HG03139 (cell line): ENCODE measurements at regions not wholly inside any gene's neighbourhood (a gene's known extent, or its start where the extent isn't known, plus 50 kb on each side); places are given as distances from the start of the nearest gene placed in this dataset.
"Not testable (repeated sequence)": the region's sequence is repeated elsewhere in the genome, so short reads cannot be mapped to it uniquely, and the experiment has no call there.

Experiments used
- ATAC-seq: cut with Tn5 transposase; IDR thresholded peaks from one replicate; pipeline ENCODE4 v1.9.1; 2021; ENCODE audit not compliant: unreplicated experiment

GRCh38 chr7:32228601-32229000 is 158.4 kb upstream of the PDE1C start:
- no peak for ATAC-seq

GRCh38 chr7:32227746-32228145 is 157.5 kb upstream of the PDE1C start:
- no peak for ATAC-seq

- ATAC-seq, result no peak
These were observed 154.1 kb upstream of the PDE1C start for GRCh38 chr7:32224276-32224675.

GRCh38 chr7:32223721-32224120 is 153.5 kb upstream of the PDE1C start:
- ATAC-seq, result no peak

GRCh38 chr7:32223071-32223650 is 153.0 kb upstream of the PDE1C start:
- ATAC-seq, result no peak

GRCh38 chr7:32222251-32222900 is 152.2 kb upstream of the PDE1C start:
- ATAC-seq, result no peak

GRCh38 chr7:32221736-32222135 is 151.5 kb upstream of the PDE1C start:
- no peak for ATAC-seq

- no peak for ATAC-seq
These were observed 150.8 kb upstream of the PDE1C start for GRCh38 chr7:32221056-32221455.

- ATAC-seq, result not testable (repeated sequence)
These were observed 149.6 kb upstream of the PDE1C start for GRCh38 chr7:32219831-32220230.

GRCh38 chr7:32219416-32219815 is 149.2 kb upstream of the PDE1C start:
- ATAC-seq, result no peak

GRCh38 chr7:32218741-32219288 is 148.6 kb upstream of the PDE1C start:
- no peak for ATAC-seq

- ATAC-seq, result no peak
These were observed 147.9 kb upstream of the PDE1C start for GRCh38 chr7:32218154-32218467.

- ATAC-seq, result no peak
These were observed 147.3 kb upstream of the PDE1C start for GRCh38 chr7:32217341-32218153.

- ATAC-seq, result no peak
These were observed 146.6 kb upstream of the PDE1C start for GRCh38 chr7:32216759-32217158.

GRCh38 chr7:32215697-32216096 is 145.5 kb upstream of the PDE1C start:
- ATAC-seq, result no peak

GRCh38 chr7:32214913-32215312 is 144.7 kb upstream of the PDE1C start:
- no peak for ATAC-seq

- no peak for ATAC-seq
These were observed 142.1 kb upstream of the PDE1C start for GRCh38 chr7:32212321-32212720.

GRCh38 chr7:32206987-32207386 is 136.8 kb upstream of the PDE1C start:
- ATAC-seq, result no peak

GRCh38 chr7:32206488-32206887 is 136.3 kb upstream of the PDE1C start:
- no peak for ATAC-seq

GRCh38 chr7:32205298-32205824 is 135.2 kb upstream of the PDE1C start:
- ATAC-seq, result not testable (repeated sequence)

GRCh38 chr7:32204361-32205018 is 134.3 kb upstream of the PDE1C start:
- ATAC-seq, result no peak
